GM23338 (cell line): ENCODE measurements at regions not wholly inside any gene's neighbourhood (a gene's known extent, or its start where the extent isn't known, plus 50 kb on each side); places are given as distances from the start of the nearest gene placed in this dataset.

Source experiments
- ATAC-seq: fragments of 200-7000 bp; cut with Tn5 transposase; 3 replicates; pipeline ENCODE4 v1.9.1; 2020
- DNase-seq: peaks from one replicate; pipeline ENCODE4 v3.0.0-alpha.2; 2015; ENCODE audit warnings: low spot score
- H2AFZ ChIP-seq: fragments of 200-600 bp; sonication (generic); 2 replicates; pipeline ENCODE4 v1.8.0; 2016; ENCODE audit warnings: antibody characterized with exemption, mild to moderate bottlenecking, moderate library complexity
- H3F3A ChIP-seq: fragments of 200-600 bp; sonication (generic); replicated peaks from 2 replicates; pipeline ENCODE4 v1.8.0; 2017; ENCODE audit warnings: antibody characterized with exemption, mixed run types, low read depth
- H3K27ac ChIP-seq: fragments of 200-600 bp; sonication (generic); 2 replicates; pipeline ENCODE4 v1.6.1; 2016; ENCODE audit warnings: low read depth
- H3K27me3 ChIP-seq: fragments of 200-600 bp; sonication (generic); 2 replicates; pipeline ENCODE4 v1.8.0; 2016; ENCODE audit warnings: mild to moderate bottlenecking, mixed run types, moderate library complexity; ENCODE audit not compliant: insufficient read depth
- H3K36me3 ChIP-seq: fragments of 200-600 bp; sonication (generic); 2 replicates; pipeline ENCODE4 v1.8.0; 2016; ENCODE audit warnings: mild to moderate bottlenecking; ENCODE audit not compliant: insufficient read depth
- H3K4me1 ChIP-seq: fragments of 200-600 bp; sonication (generic); 2 replicates; pipeline ENCODE4 v1.8.0; 2016; ENCODE audit warnings: mild to moderate bottlenecking, moderate library complexity; ENCODE audit not compliant: insufficient read depth
- H3K4me2 ChIP-seq: fragments of 200-600 bp; sonication (generic); 2 replicates; pipeline ENCODE4 v1.7.1; 2017; ENCODE audit warnings: mixed run types
- H3K4me3 ChIP-seq: fragments of 200-600 bp; sonication (generic); 2 replicates; pipeline ENCODE4 v1.6.1; 2016; ENCODE audit warnings: mixed run types
- H3K79me2 ChIP-seq: fragments of 200-600 bp; sonication (generic); replicated peaks from 2 replicates; pipeline ENCODE4 v1.8.0; 2017; ENCODE audit warnings: mild to moderate bottlenecking; ENCODE audit not compliant: insufficient read depth
- H3K9me2 ChIP-seq: fragments of 200-600 bp; sonication (generic); 2 replicates; pipeline ENCODE4 v1.8.0; 2017; ENCODE audit not compliant: insufficient read depth
- H4K20me1 ChIP-seq: fragments of 200-600 bp; sonication (generic); replicated peaks from 2 replicates; pipeline ENCODE4 v1.8.0; 2017; ENCODE audit warnings: mild to moderate bottlenecking; ENCODE audit not compliant: insufficient read depth
- H3K27ac Mint-ChIP-seq: 2 replicates; pipeline ENCODE4 v1.8.0; 2020; ENCODE audit warnings: inconsistent platforms, mild to moderate bottlenecking, moderate library complexity, mixed read lengths
- H3K27me3 Mint-ChIP-seq: 3 replicates; pipeline ENCODE4 v1.8.0; 2022; ENCODE audit warnings: low read depth, mild to moderate bottlenecking, moderate library complexity, mixed read lengths, inconsistent platforms; ENCODE audit not compliant: insufficient read depth, poor library complexity
- H3K36me3 Mint-ChIP-seq: 3 replicates; pipeline ENCODE4 v1.8.0; 2021; ENCODE audit warnings: low read depth, mild to moderate bottlenecking, inconsistent platforms, moderate library complexity, mixed read lengths
- H3K4me1 Mint-ChIP-seq: 3 replicates; pipeline ENCODE4 v1.8.0; 2020; ENCODE audit warnings: mild to moderate bottlenecking, inconsistent platforms, mixed read lengths
- H3K4me3 Mint-ChIP-seq: 3 replicates; pipeline ENCODE4 v1.8.0; 2021; ENCODE audit warnings: moderate library complexity, mild to moderate bottlenecking, inconsistent platforms, mixed read lengths
- H3K9me3 Mint-ChIP-seq: 3 replicates; pipeline ENCODE4 v1.8.0; 2020; ENCODE audit warnings: moderate library complexity, mild to moderate bottlenecking, inconsistent platforms, mixed read lengths
- JUNB ChIP-seq: IDR thresholded peaks from one replicate; pipeline ENCODE4 v1.6.1; 2016; ENCODE audit warnings: antibody characterized with exemption; ENCODE audit not compliant: unreplicated experiment
- ZNF114 ChIP-seq: fragments of 250-450 bp; sonication (Bioruptor Pico); IDR thresholded peaks from 2 replicates; pipeline ENCODE4 v1.5.0; 2020; ENCODE audit warnings: mild to moderate bottlenecking, moderate library complexity
- ZNF331 ChIP-seq: fragments of 250-450 bp; sonication (Bioruptor Pico); IDR thresholded peaks from 2 replicates; pipeline ENCODE4 v1.5.0; 2020; ENCODE audit warnings: low read depth, mild to moderate bottlenecking, moderate library complexity
- TF ChIP-seq, protein P1 (sequence below): fragments of 250-450 bp; sonication (Bioruptor Pico); IDR thresholded peaks from 2 replicates; pipeline ENCODE4 v1.5.0; 2020; ENCODE audit warnings: mild to moderate bottlenecking, moderate library complexity
- TF ChIP-seq, protein P2 (sequence below): IDR thresholded peaks from one replicate; pipeline ENCODE4 v1.6.1; 2018; ENCODE audit warnings: antibody characterized with exemption; ENCODE audit not compliant: unreplicated experiment

- TF ChIP-seq, protein P1, sequence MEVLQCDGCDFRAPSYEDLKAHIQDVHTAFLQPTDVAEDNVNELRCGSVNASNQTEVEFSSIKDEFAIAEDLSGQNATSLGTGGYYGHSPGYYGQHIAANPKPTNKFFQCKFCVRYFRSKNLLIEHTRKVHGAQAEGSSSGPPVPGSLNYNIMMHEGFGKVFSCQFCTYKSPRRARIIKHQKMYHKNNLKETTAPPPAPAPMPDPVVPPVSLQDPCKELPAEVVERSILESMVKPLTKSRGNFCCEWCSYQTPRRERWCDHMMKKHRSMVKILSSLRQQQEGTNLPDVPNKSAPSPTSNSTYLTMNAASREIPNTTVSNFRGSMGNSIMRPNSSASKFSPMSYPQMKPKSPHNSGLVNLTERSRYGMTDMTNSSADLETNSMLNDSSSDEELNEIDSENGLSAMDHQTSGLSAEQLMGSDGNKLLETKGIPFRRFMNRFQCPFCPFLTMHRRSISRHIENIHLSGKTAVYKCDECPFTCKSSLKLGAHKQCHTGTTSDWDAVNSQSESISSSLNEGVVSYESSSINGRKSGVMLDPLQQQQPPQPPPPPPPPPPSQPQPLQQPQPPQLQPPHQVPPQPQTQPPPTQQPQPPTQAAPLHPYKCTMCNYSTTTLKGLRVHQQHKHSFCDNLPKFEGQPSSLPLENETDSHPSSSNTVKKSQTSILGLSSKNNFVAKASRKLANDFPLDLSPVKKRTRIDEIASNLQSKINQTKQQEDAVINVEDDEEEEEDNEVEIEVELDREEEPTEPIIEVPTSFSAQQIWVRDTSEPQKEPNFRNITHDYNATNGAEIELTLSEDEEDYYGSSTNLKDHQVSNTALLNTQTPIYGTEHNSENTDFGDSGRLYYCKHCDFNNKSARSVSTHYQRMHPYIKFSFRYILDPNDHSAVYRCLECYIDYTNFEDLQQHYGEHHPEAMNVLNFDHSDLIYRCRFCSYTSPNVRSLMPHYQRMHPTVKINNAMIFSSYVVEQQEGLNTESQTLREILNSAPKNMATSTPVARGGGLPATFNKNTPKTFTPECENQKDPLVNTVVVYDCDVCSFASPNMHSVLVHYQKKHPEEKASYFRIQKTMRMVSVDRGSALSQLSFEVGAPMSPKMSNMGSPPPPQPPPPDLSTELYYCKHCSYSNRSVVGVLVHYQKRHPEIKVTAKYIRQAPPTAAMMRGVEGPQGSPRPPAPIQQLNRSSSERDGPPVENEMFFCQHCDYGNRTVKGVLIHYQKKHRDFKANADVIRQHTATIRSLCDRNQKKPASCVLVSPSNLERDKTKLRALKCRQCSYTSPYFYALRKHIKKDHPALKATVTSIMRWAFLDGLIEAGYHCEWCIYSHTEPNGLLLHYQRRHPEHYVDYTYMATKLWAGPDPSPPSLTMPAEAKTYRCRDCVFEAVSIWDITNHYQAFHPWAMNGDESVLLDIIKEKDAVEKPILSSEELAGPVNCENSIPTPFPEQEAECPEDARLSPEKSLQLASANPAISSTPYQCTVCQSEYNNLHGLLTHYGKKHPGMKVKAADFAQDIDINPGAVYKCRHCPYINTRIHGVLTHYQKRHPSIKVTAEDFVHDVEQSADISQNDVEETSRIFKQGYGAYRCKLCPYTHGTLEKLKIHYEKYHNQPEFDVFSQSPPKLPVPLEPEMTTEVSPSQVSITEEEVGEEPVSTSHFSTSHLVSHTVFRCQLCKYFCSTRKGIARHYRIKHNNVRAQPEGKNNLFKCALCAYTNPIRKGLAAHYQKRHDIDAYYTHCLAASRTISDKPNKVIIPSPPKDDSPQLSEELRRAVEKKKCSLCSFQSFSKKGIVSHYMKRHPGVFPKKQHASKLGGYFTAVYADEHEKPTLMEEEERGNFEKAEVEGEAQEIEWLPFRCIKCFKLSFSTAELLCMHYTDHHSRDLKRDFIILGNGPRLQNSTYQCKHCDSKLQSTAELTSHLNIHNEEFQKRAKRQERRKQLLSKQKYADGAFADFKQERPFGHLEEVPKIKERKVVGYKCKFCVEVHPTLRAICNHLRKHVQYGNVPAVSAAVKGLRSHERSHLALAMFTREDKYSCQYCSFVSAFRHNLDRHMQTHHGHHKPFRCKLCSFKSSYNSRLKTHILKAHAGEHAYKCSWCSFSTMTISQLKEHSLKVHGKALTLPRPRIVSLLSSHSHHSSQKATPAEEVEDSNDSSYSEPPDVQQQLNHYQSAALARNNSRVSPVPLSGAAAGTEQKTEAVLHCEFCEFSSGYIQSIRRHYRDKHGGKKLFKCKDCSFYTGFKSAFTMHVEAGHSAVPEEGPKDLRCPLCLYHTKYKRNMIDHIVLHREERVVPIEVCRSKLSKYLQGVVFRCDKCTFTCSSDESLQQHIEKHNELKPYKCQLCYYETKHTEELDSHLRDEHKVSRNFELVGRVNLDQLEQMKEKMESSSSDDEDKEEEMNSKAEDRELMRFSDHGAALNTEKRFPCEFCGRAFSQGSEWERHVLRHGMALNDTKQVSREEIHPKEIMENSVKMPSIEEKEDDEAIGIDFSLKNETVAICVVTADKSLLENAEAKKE (CRISPR knock-in tag): no peak
- TF ChIP-seq JUNB: no peak
Observed at GRCh38 chr2:19712850-19713249, 188.9 kb downstream of the TTC32 start (continued).

- no peak overlapping the region for H3K4me2 ChIP-seq
Observed at GRCh38 chr2:19711470-19712372, 190.1 kb downstream of the TTC32 start.

More at GRCh38 chr2:19711470-19712372, 190.1 kb downstream of the TTC32 start:
- TF ChIP-seq ZNF114 (CRISPR knock-in tag): no peak
- TF ChIP-seq, protein P2, sequence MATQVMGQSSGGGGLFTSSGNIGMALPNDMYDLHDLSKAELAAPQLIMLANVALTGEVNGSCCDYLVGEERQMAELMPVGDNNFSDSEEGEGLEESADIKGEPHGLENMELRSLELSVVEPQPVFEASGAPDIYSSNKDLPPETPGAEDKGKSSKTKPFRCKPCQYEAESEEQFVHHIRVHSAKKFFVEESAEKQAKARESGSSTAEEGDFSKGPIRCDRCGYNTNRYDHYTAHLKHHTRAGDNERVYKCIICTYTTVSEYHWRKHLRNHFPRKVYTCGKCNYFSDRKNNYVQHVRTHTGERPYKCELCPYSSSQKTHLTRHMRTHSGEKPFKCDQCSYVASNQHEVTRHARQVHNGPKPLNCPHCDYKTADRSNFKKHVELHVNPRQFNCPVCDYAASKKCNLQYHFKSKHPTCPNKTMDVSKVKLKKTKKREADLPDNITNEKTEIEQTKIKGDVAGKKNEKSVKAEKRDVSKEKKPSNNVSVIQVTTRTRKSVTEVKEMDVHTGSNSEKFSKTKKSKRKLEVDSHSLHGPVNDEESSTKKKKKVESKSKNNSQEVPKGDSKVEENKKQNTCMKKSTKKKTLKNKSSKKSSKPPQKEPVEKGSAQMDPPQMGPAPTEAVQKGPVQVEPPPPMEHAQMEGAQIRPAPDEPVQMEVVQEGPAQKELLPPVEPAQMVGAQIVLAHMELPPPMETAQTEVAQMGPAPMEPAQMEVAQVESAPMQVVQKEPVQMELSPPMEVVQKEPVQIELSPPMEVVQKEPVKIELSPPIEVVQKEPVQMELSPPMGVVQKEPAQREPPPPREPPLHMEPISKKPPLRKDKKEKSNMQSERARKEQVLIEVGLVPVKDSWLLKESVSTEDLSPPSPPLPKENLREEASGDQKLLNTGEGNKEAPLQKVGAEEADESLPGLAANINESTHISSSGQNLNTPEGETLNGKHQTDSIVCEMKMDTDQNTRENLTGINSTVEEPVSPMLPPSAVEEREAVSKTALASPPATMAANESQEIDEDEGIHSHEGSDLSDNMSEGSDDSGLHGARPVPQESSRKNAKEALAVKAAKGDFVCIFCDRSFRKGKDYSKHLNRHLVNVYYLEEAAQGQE: no peak
- TF ChIP-seq JUNB: no peak
- TF ChIP-seq ZNF331 (CRISPR knock-in tag): no peak
- Histone ChIP-seq H3K9me2 (no peaks in the 10 kb centered on the region), H3K4me3 (no peak overlapping the region), H3K27ac (no peak overlapping the region), H3K36me3 (no peaks in the 10 kb centered on the region; the same call in 1 of the 2 replicates), H3K4me1 (no peaks in the 10 kb centered on the region), H3K79me2 (no peaks in the 10 kb centered on the region), H3F3A (no peaks in the 10 kb centered on the region), H4K20me1 (no peaks in the 10 kb centered on the region), H3K27me3 (no peaks in the 10 kb centered on the region), H2AFZ (no peak overlapping the region)
- DNase-seq (peak; percentile 63), ATAC-seq (peak; percentile 56)
- Mint-ChIP-seq H3K4me3 (no peak overlapping the region), H3K4me1 (peaks cover 5% of the 10 kb centered on the region; the same call in 2 of the 3 replicates), H3K36me3 (no peaks in the 10 kb centered on the region), H3K27me3 (peaks cover 2% of the 10 kb centered on the region), H3K27ac (no peak overlapping the region), H3K9me3 (peaks cover 7% of the 10 kb centered on the region)
